ENCODE measurements at regions not wholly inside any gene's neighbourhood (a gene's known extent, or its start where the extent isn't known, plus 50 kb on each side); places are given as distances from the start of the nearest gene placed in this dataset.

GRCh38 chr4:23233596-23233995 lies 540.9 kb downstream of the GBA3 start:
- H3K4me3 ChIP-seq (ENCODE audit: low read depth, low read length) = no peak overlapping the region
- no peak for DNase-seq (ENCODE audit: low read depth)

DNA sequence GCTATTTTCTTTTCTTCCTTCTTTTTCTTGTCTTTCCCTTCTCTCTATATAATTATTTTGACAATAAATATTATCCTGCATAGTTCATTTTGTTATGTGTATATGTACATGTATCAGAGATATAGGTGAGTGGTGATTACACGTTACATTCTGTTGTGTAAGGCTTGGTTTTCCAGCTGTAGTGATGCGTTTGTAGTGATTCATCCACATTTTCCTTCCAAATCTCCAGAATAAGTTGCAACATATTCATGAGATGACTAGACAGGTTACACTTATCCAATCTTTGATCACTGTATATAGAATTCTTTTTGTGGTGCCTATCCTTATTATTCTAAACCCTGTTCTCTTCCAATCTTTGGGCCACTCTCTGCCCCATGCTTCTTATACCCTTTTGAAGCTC lies 540.2 kb downstream of the GBA3 start:
- no peak for DNase-seq (ENCODE audit: low read depth)
- no peak overlapping the region for H3K4me3 ChIP-seq (ENCODE audit: low read depth, low read length)

- no peak for DNase-seq (ENCODE audit: low read depth)
Observed at GRCh38 chr4:23225564-23225963, 532.8 kb downstream of the GBA3 start.

GRCh38 chr4:23224684-23225420 lies 532.1 kb downstream of the GBA3 start:
- no peak for DNase-seq (ENCODE audit: low read depth)
- no peak overlapping the region for H3K4me3 ChIP-seq (ENCODE audit: low read depth, low read length)

More at GRCh38 chr4:23225564-23225963, 532.8 kb downstream of the GBA3 start:
- H3K4me3 ChIP-seq (ENCODE audit: low read depth, low read length) = no peak overlapping the region

GRCh38 chr4:23220911-23221310 lies 528.2 kb downstream of the GBA3 start:
- H3K4me3 ChIP-seq (ENCODE audit: low read depth, low read length) = no peak overlapping the region
- DNase-seq (ENCODE audit: low read depth) = no peak

GRCh38 chr4:23219779-23220408 lies 527.2 kb downstream of the GBA3 start:
- DNase-seq (ENCODE audit: low read depth) = no peak
- no peak overlapping the region for H3K4me3 ChIP-seq (ENCODE audit: low read depth, low read length)

DNA sequence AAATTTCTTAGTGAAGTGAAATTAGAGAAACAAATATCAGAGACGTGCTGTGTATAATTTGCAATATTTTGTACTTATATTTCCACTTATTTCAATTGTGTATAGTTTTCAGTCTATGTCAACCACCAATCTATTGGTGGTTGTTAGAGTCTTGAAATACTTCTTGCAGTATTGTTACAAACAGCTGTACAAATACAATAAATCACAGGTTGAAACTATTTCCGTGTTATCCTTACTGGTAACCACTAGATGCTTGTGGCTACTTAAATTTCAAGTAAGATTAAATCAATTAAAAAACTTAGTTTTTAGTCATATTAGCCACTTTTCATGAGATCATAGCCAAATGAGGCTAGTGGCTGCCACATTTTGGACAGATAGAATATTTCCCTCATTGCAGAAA lies 520.5 kb downstream of the GBA3 start:
- H3K4me3 ChIP-seq (ENCODE audit: low read depth, low read length) = no peak overlapping the region
- no peak for DNase-seq (ENCODE audit: low read depth)

GRCh38 chr4:23212558-23212957 lies 519.8 kb downstream of the GBA3 start:
- DNase-seq (ENCODE audit: low read depth) = no peak

GRCh38 chr4:23207059-23207458 lies 514.3 kb downstream of the GBA3 start:
- no peak for DNase-seq (ENCODE audit: low read depth)
- H3K4me3 ChIP-seq (ENCODE audit: low read depth, low read length) = no peak overlapping the region

More at GRCh38 chr4:23212558-23212957, 519.8 kb downstream of the GBA3 start:
- no peak overlapping the region for H3K4me3 ChIP-seq (ENCODE audit: low read depth, low read length)

DNA sequence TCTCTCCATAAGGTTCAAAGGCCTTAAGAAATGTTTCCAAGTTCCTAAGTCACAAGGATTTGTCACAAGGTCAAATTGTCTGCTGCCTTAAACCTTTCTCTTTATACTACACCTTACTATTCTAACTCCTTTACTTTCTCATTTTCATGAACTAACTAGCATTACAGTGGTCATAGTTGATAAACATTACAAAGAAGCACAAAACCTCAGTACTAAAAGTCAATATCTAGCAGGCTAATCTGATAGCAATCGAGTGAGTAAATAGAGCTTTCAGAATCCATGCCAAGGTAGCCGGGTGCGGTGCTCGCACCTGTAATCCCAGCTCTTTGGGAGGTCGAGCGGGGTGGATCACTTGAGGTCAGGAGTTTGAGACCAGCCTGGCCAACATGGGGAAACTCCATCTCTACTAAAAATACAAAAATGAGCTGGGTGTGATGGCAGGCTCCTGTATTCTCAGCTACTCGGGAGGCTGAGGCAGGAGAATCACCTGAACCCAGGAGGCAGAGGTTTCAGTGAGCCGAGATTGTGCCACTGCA lies 510.0 kb downstream of the GBA3 start:
- no peak overlapping the region for H3K4me3 ChIP-seq (ENCODE audit: low read depth, low read length)
- no peak for DNase-seq (ENCODE audit: low read depth)

DNA sequence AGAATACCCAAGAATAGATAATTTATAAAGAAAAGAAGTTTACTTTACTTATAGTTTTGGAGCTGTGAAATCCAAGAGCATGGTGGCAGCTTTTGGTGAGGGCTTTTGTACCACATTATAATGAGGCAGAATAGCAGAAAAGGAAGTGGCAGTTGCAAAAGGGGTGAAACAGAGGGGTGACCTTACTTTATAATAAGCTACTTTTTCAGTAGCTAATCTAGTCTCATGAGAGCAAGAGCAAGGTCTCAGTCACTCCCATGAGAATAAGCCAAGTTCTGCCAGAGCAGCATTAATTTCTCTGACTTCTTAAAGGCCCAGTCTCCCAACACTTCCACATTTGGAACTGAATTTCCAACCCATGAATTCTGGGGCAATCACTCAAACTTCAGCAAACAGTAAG lies 502.0 kb downstream of the GBA3 start:
- DNase-seq (ENCODE audit: low read depth) = no peak
- H3K4me3 ChIP-seq (ENCODE audit: low read depth, low read length) = no peak overlapping the region

DNA sequence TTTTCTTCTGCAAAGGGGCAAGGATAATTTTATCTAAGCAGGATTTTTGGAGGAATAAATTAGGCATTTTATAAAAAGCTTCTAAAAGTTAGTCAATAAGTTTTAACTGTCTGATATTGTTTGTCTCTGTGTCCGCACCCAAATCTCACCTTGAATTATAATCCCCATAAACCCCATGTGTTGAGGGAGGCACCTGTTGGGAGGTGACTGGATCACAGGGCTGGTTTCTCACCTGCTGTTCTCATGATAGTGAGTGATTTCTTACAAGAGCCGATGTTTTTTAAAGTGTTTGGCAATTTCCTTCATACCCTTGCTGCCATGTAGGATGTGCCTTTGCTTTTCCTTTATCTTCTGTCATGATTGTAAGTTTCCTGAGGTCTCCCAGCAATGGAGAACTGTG lies 481.4 kb downstream of the GBA3 start:
- H3K4me3 ChIP-seq (ENCODE audit: low read depth, low read length) = no peak overlapping the region
- DNase-seq (ENCODE audit: low read depth) = no peak

- no peak overlapping the region for H3K4me3 ChIP-seq (ENCODE audit: low read depth, low read length)
- DNase-seq (ENCODE audit: low read depth) = no peak
Observed at GRCh38 chr4:23171976-23172375, 479.2 kb downstream of the GBA3 start.

GRCh38 chr4:23169608-23170311 lies 477.0 kb downstream of the GBA3 start:
- DNase-seq (ENCODE audit: low read depth) = no peak
- H3K4me3 ChIP-seq (ENCODE audit: low read depth, low read length) = no peak overlapping the region

GRCh38 chr4:23166919-23167318 lies 474.2 kb downstream of the GBA3 start:
- no peak for DNase-seq (ENCODE audit: low read depth)
- no peak overlapping the region for H3K4me3 ChIP-seq (ENCODE audit: low read depth, low read length)

GRCh38 chr4:23166407-23166806 lies 473.7 kb downstream of the GBA3 start:
- no peak for DNase-seq (ENCODE audit: low read depth)
- H3K4me3 ChIP-seq (ENCODE audit: low read depth, low read length) = no peak overlapping the region

DNA sequence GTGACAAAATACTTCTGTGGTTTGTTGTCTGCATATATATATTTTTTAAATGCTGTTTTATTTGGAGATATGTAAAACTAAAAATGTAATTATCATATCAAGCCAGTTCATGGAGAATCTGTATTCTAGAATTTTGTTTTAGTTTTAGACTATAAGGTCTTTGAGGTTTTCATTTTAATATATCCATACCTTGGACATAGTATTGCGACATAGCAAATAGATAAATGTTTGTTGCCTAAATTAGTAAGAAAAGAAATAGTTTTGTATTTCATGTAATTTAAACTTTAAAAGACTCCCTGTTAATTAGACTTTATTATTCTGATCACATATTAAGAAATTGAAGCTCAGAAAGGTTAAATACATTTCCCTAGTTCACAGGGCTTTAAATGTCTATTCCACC lies 472.9 kb downstream of the GBA3 start:
- no peak for DNase-seq (ENCODE audit: low read depth)
- no peak overlapping the region for H3K4me3 ChIP-seq (ENCODE audit: low read depth, low read length)

DNA sequence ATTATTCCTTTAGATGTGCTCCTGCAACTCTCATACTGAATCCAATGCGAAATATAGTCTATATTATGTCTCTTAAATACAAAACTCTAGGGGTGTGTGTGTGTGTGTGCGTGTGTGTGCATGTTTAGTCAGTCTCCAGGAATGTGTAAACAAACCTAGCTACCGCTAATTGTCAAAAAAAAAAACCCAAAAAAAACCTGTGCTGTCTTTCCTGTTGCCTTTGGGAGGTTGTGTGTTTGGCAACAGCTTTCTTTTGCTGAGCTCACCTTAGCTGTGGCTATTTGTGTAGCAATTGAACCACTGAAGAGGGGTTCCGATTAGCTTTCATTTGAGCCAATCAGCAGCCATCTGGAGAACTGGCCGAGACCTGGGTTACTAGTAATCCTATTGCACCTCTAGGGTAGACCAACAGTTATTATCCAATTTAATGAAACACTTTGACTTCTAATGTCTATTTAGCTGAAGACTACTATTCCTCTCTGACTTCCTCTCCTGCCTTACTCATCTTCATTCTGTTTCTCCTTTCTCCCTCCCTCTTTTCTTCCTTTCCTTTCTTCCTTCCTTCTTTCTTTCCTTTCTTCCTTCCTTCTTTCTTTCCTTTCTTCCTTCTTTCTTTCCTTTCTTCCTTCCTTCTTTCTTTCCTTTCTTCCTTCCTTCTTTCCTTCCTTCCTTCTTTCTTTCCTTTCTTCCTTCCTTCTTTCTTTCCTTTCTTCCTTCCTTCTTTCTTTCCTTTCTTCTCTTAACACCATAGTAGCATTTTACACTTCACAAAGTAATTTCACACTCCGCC lies 471.1 kb downstream of the GBA3 start:
- DNase-seq (ENCODE audit: low read depth) = no peak
- no peak overlapping the region for H3K4me3 ChIP-seq (ENCODE audit: low read depth, low read length)

- DNase-seq (ENCODE audit: low read depth) = no peak
Observed at GRCh38 chr4:23162275-23162674, 469.5 kb downstream of the GBA3 start.

DNA sequence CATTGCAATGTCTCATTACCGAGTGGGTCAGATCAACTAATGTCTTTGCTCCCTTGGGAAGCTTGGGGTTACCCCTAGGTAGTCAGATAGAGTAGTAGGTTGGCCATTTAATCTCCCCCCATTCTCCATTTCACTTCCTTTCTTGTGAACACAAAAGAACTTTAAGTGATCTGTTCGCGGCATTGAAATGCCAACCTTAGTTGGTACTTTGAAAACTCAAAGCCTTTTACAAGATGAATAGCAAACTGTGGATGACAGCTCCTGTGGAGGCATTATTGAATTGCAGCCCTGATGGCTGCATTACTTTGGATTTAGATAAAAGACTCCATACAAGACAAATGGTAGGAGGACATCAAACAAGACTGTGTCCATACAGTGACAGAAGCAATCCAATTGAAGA lies 469.1 kb downstream of the GBA3 start:
- no peak overlapping the region for H3K4me3 ChIP-seq (ENCODE audit: low read depth, low read length)

More at GRCh38 chr4:23162275-23162674, 469.5 kb downstream of the GBA3 start:
- H3K4me3 ChIP-seq (ENCODE audit: low read depth, low read length) = no peak overlapping the region

More for the DNA sequence above, 469.1 kb downstream of the GBA3 start:
- no peak for DNase-seq (ENCODE audit: low read depth)

All from skeletal muscle cell (primary cell).